ENCODE measurements at regions not wholly inside any gene's neighbourhood (a gene's known extent, or its start where the extent isn't known, plus 50 kb on each side); places are given as distances from the start of the nearest gene placed in this dataset.
A peak's percentile ranks its signal among the peaks of the same experiment; 100 is the strongest.

- H3K27ac ChIP-seq (ENCODE audit: insufficient read depth, low read depth, low read length) = peak overlapping the region; percentile 24
Observed at GRCh38 chr11:42315846-42316245, 856.4 kb upstream of the LRRC4C start.

More at GRCh38 chr11:42315846-42316245, 856.4 kb upstream of the LRRC4C start:
- DNase-seq (ENCODE audit: low read depth, low spot score) (no peak), FAIRE-seq (no peak)
- H3K27me3 ChIP-seq (ENCODE audit: control insufficient read depth in 2 of 2, insufficient read depth in 2 of 2, low read length in 2 of 2) = no peaks in the 10 kb centered on the region
- H3K4me2 ChIP-seq (ENCODE audit: insufficient read depth, low read length) = no peak overlapping the region
- no peaks in the 10 kb centered on the region for H3K9me1 ChIP-seq (replicated peaks; ENCODE audit: control insufficient read depth, extremely low read depth, insufficient read depth, low read length)
- no peaks in the 10 kb centered on the region for H4K20me1 ChIP-seq (replicated peaks; ENCODE audit: control insufficient read depth, extremely low read depth, insufficient read depth, low read length)
- TF ChIP-seq GATA2 (IDR thresholded peaks at IDR 0.05; ENCODE audit: insufficient read depth, insufficient read length, low read depth, low read length) (peak; percentile 34), FOS (IDR thresholded peaks at IDR 0.05; ENCODE audit: borderline replicate concordance, insufficient read depth, low read length) (no peak), MAX (IDR thresholded peaks at IDR 0.05; ENCODE audit: insufficient read depth, insufficient read length) (no peak), CTCF (IDR thresholded peaks at IDR 0.05; ENCODE audit: extremely low read depth in 1 of 2, insufficient read depth in 1 of 2, low read depth in 1 of 2, low read length in 2 of 2) (no peak)
- BruUV-seq (replicated peaks) = no TSS peak
- H3K9me3 ChIP-seq (replicated peaks; ENCODE audit: control insufficient read depth, insufficient read depth, low read length) = no peaks in the 10 kb centered on the region
- CTCF ChIA-PET = no interaction called here
- H3K36me3 ChIP-seq (ENCODE audit: control insufficient read depth in 2 of 2, extremely low read depth in 1 of 2, insufficient read depth in 2 of 2, low read length in 2 of 2) = no peaks in the 10 kb centered on the region
- POLR2A ChIA-PET = no interaction called here
- H3K9ac ChIP-seq (replicated peaks; ENCODE audit: extremely low read depth, insufficient read depth, low read length) = no peak overlapping the region
- intact Hi-C loops (cut with micrococcal nuclease) = loop anchor here (5.0 kb wide), 1 partner anchor 69 kb away; no protein-coding TSS in a partner anchor
- H2AFZ ChIP-seq (ENCODE audit: low read depth, low read length) = peak overlapping the region; percentile 48
- dilution Hi-C loops (cut with MboI; ENCODE audit: extremely low pct_ligation_motif_present, low sequenced_read_pairs) = no loop called here
- peaks cover 35% of the 10 kb centered on the region for H3K4me1 ChIP-seq (ENCODE audit: control insufficient read depth, extremely low read depth, insufficient read depth, low read length)
- H3K79me2 ChIP-seq (ENCODE audit: control insufficient read depth, insufficient read depth, low read length) = no peaks in the 10 kb centered on the region
- H3K4me3 ChIP-seq (replicated peaks in 1 of 3; ENCODE audit: insufficient read depth in 1 of 3, low read depth in 1 of 3, low read length in 3 of 3) = no peak overlapping the region

All from endothelial cell of umbilical vein (primary cell).